SK-N-MC (cell line): ENCODE measurements at regions not wholly inside any gene's neighbourhood (a gene's known extent, or its start where the extent isn't known, plus 50 kb on each side); places are given as distances from the start of the nearest gene placed in this dataset.

Source experiments
- DNase-seq: peaks from one replicate; pipeline ENCODE4 v3.0.0-alpha.2; 2011; ENCODE audit warnings: low read depth, low spot score
- H3K27ac ChIP-seq: fragments of 200-600 bp; sonication (generic); 2 replicates; pipeline ENCODE4 v1.5.1; 2016; ENCODE audit warnings: mixed run types
- H3K36me3 ChIP-seq: fragments of 200-600 bp; sonication (generic); 2 replicates; pipeline ENCODE4 v1.6.1; 2017; ENCODE audit warnings: antibody characterized with exemption, low read length, mixed read lengths; ENCODE audit not compliant: insufficient read depth
- H3K4me3 ChIP-seq: fragments of 200-600 bp; sonication (generic); 2 replicates; pipeline ENCODE4 v1.5.1; 2016
- H3K9ac ChIP-seq: fragments of 200-600 bp; sonication (generic); 2 replicates; pipeline ENCODE4 v1.8.0; 2017; ENCODE audit warnings: mixed run types, mixed read lengths; ENCODE audit not compliant: insufficient read length
- H3K9me3 ChIP-seq: fragments of 200-600 bp; sonication (generic); 2 replicates; pipeline ENCODE4 v1.6.1; 2017; ENCODE audit warnings: low read depth, mild to moderate bottlenecking, antibody characterized with exemption, low read length, moderate library complexity, mixed read lengths
- EZH2 ChIP-seq: fragments of 200-600 bp; sonication (generic); IDR thresholded peaks from one replicate; pipeline ENCODE4 v1.6.1; 2017; ENCODE audit warnings: antibody characterized with exemption
- FOXP2 ChIP-seq: optimal IDR thresholded peaks from 2 replicates; pipeline ENCODE3; 2011; ENCODE audit warnings: mild to moderate bottlenecking, moderate library complexity; ENCODE audit not compliant: insufficient read depth; ENCODE audit errors: extremely low read length, control extremely low read depth
- POLR2AphosphoS5 ChIP-seq: IDR thresholded peaks from 2 replicates; pipeline ENCODE4 v1.6.1; 2012; ENCODE audit warnings: mild to moderate bottlenecking, low read depth, low read length, borderline replicate concordance

DNA sequence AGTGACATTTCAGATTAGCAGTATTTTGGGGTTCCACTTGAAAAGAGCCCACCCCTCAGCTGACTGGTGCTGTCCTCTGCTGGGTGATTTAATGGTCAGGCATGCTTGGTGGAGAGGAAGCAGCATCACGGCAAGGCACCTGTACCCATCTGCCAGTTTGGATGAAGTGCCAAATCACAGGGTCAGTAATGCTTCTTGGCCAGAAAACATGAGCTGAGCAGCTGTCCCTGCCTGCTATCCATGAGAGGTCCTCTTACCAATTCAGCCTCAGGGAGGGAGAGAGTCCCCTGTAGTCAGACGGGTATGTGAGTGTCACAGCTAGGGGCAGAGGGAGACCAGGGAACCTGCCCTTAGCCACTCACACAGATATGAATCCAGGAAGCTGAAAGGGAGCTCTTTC is 137.9 kb downstream of the SEC61B start:
- H3K27ac ChIP-seq = no peak overlapping the region
- H3K9ac ChIP-seq = no peak overlapping the region
- H3K4me3 ChIP-seq = no peak overlapping the region
- no peak for DNase-seq
- no peaks in the 10 kb centered on the region for H3K36me3 ChIP-seq
- TF ChIP-seq EZH2 (no peak), POLR2AphosphoS5 (no peak), FOXP2 (no peak)
- no peaks in the 10 kb centered on the region for H3K9me3 ChIP-seq

DNA sequence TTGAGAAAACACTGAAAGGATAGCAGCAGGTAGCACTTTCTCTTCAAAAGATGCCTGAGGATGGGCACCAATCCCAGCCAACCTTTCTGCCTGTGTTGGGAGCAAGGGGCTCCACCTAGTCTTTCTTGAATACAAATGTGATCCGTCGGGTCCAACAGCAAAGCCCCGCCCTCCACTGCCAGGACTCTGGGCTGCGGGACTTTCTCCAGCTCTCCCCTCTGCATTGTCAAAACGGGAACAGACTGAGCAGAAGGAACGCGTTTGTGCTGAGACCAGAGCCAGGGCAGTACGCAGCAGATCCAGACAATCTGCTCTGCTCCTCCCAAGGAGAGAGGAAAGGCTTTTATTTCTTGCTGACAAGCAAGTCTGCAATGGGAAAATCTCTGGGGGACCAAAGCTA is 139.7 kb downstream of the SEC61B start:
- Histone ChIP-seq H3K36me3 (no peaks in the 10 kb centered on the region), H3K9ac (no peak overlapping the region), H3K27ac (no peak overlapping the region), H3K9me3 (no peaks in the 10 kb centered on the region), H3K4me3 (no peak overlapping the region)
- no peak for DNase-seq
- TF ChIP-seq FOXP2 (no peak), POLR2AphosphoS5 (no peak), EZH2 (no peak)

DNA sequence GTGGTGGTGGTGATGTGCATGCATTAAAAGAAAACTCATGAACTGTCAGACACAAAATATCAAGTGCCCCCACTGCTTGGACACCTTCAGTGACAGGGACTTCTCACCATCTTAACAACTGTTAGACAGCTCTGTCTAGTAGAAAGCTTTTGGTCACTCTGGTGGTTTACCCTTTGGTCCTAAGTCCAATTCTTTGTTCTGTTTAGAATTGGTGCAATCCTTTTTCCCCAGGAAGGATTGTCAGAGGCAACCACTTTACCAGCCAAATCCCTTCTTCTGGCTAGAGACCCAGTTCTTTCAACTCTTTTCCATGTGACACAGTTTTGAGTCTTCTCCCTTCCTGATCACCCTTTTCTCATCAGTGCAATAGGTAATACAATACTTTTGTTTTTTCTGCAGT is 140.2 kb downstream of the SEC61B start:
- Histone ChIP-seq H3K27ac (no peak overlapping the region), H3K4me3 (no peak overlapping the region), H3K9me3 (no peaks in the 10 kb centered on the region), H3K36me3 (no peaks in the 10 kb centered on the region), H3K9ac (no peak overlapping the region)
- TF ChIP-seq EZH2 = no peak
- TF ChIP-seq POLR2AphosphoS5 = no peak
- DNase-seq = no peak

DNA sequence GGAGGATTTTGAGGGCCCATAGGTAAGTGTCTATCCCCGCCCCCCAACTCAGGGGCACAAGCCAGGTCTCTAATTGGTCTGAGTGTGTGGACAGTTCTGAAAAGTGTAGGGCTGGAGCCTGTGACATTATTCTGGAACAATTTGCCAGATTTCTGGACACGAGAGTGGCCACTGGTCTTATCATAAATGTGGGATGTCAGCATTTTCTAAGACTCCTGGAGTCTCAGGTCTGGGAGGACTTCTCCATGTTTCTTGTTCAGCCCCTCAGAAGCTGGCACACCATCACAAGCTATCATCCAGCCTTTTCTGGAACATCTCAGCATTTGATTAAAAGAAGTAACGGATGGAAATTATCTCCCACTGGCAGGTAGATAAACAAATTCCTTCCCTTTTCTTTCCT is 141.4 kb downstream of the SEC61B start:
- TF ChIP-seq POLR2AphosphoS5 (no peak), FOXP2 (no peak)
- H3K36me3 ChIP-seq = no peaks in the 10 kb centered on the region
- no peak overlapping the region for H3K9ac ChIP-seq

DNA sequence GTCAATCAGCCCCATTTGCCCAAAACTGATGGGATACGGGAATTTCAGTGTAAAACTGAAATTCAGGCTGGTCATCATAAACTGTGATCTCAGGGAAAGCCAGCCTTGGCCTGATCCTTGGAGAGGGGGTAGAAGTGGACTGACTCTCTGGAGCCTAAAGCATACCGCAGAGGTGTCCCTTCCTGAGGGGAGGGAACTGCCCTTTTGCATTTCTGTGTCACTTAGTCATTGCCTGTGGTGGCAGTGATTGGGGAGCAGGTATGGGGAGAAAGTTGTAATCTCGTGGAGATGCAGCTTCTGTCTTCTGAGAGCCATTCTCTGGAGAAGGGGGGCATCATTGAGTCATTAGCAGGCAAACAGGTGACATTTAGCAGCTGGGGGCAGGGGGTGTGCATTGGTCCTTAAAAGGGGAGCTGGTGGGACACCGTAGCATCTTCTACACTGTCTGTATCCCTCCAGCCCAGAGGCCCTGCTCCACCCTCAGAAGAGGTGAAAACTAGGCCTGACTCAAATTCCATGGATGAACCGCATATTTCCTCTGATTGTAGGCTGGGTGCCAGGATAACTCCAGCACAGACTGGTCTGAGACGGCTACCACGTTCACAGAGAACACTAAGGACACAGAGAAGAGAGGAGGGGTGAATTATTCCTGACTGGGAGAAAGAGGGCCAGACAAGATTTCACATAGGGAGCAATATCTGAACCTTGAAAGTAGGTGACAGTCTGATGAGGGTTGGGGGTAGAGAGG is 143.3 kb downstream of the SEC61B start:
- no peak overlapping the region for H3K27ac ChIP-seq
- no peak overlapping the region for H3K4me3 ChIP-seq
- H3K9ac ChIP-seq = no peak overlapping the region
- H3K9me3 ChIP-seq = no peaks in the 10 kb centered on the region
- no peaks in the 10 kb centered on the region for H3K36me3 ChIP-seq
- no peak for TF ChIP-seq POLR2AphosphoS5
- no peak for TF ChIP-seq FOXP2
- no peak for TF ChIP-seq EZH2
- no peak for DNase-seq

More for the DNA sequence above, 141.4 kb downstream of the SEC61B start:
- Histone ChIP-seq H3K9me3 (no peaks in the 10 kb centered on the region), H3K27ac (no peak overlapping the region), H3K4me3 (no peak overlapping the region)
- DNase-seq = no peak

DNA sequence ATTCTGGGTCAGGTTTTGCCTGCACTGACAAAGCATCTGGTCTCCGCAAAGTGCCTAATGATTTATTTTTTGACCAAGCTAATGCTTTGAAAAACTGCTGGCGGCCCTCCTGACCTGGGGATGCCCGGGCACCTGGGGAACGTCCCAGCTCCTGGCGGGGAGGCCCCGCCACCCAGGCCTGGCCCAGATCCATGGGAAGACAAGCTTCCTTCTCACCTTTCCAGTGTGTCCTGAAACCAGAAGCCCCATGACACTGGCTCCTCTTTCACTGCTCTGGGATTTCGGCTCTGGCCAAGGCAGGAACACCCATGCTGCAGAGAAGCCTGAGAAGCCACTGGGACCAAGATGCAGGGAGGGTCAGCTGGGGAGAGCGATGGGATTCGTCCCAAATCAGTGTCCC is 144.1 kb downstream of the SEC61B start:
- Histone ChIP-seq H3K36me3 (no peaks in the 10 kb centered on the region), H3K9ac (no peak overlapping the region), H3K27ac (no peak overlapping the region), H3K9me3 (no peaks in the 10 kb centered on the region), H3K4me3 (no peak overlapping the region)
- no peak for DNase-seq
- TF ChIP-seq FOXP2 = no peak
- no peak for TF ChIP-seq POLR2AphosphoS5
- TF ChIP-seq EZH2 = no peak

DNA sequence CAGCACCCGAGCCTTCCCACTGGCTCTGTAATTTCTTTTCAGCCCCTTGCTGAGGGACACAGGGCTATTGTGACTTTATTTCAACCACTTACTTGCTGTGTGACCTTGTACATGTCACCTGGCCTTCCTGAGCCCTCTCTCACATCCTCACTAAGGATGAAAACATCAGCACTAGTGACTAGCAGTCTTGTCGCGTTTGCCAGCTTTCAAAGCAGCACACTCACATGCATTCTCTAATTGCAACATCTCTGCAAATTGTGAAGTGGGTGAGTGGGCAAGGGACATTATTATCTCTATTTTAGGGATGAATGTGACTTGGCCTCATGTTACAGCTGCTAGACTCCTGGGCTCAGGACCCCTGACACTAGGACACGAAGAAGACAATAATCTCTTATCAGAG is 144.5 kb downstream of the SEC61B start:
- no peak for DNase-seq
- Histone ChIP-seq H3K4me3 (no peak overlapping the region), H3K36me3 (no peaks in the 10 kb centered on the region), H3K27ac (no peak overlapping the region), H3K9ac (no peak overlapping the region), H3K9me3 (no peaks in the 10 kb centered on the region)
- TF ChIP-seq FOXP2 (no peak), POLR2AphosphoS5 (no peak), EZH2 (no peak)

DNA sequence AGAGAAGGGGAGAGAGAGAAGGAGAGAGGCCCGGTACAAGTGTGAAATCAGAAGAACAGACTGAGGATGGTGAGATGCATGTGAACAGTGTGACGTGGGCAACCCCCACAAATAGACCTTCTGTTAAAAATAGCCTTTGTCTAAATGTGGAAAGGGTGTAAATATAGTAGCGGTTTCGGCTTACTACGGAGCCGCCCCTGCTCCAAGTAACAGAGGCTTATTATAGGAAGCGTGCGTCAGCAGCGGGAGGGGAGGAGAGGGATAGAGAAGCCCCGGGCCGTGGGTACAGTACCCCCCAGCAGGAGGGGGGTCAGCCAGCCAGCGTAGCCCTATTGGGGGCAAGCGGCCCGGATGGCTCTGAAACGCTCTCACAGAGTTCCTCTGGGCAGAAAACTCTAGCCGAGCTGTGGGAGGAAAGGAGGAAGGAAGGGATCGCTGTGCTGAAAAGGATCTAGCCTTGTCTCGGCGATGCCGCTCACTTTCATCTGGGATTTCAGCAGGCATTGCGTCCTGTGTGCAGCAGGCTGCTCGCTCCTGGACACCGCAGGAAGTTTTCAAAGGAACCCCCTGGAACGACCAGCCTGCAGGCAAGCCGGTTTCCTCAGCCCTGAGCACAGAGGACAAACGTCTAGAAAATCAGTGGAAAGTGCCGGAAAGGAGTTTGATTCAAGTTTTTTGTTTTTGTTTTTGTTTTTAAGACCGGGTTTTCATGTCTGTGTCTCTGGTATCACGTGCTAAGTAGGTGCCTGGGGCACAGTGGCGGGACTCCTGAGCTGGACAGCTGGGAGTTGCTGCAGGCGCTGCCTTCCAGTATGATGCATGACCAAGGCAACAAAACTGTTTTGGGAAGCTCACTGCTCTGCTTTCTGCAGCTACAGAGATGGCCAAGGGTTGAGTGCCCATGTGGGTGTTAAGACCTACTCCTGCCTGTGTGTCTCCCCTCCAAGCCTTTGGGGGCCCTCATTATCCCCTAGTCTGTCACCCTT is 146.6 kb downstream of the SEC61B start:
- Histone ChIP-seq H3K9me3 (no peaks in the 10 kb centered on the region), H3K36me3 (no peaks in the 10 kb centered on the region), H3K9ac (peak overlapping the region; percentile 19), H3K27ac (no peak overlapping the region), H3K4me3 (peak overlapping the region; percentile 58)
- DNase-seq = no peak
- no peak for TF ChIP-seq POLR2AphosphoS5
- no peak for TF ChIP-seq EZH2
- no peak for TF ChIP-seq FOXP2

DNA sequence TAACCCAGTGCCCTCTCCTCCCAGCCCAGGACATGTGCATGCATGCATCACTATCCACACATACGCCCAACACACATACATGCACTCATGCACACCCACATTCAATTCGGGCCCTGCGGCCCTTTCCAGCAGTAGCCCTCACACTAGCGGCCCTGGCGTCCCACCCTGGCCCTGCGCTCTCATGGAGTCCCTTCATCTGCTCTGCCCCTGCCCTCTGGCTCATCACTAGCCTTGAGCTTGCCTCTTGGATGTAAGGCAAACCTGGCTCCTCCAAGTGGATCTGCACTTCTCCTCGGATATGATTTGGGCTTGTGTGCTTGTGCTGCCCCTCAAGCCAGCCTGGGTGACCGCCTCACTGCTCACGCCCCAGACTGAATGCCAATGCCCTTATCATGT is 147.2 kb downstream of the SEC61B start:
- no peak for DNase-seq
- TF ChIP-seq POLR2AphosphoS5 (no peak), FOXP2 (no peak), EZH2 (no peak)
- H3K27ac ChIP-seq = no peak overlapping the region
- H3K4me3 ChIP-seq = no peak overlapping the region
- H3K36me3 ChIP-seq = no peaks in the 10 kb centered on the region
- H3K9me3 ChIP-seq = no peaks in the 10 kb centered on the region
- H3K9ac ChIP-seq = no peak overlapping the region
